ENCODE measurements at regions not wholly inside any gene's neighbourhood (a gene's known extent, or its start where the extent isn't known, plus 50 kb on each side); places are given as distances from the start of the nearest gene placed in this dataset.

DNA sequence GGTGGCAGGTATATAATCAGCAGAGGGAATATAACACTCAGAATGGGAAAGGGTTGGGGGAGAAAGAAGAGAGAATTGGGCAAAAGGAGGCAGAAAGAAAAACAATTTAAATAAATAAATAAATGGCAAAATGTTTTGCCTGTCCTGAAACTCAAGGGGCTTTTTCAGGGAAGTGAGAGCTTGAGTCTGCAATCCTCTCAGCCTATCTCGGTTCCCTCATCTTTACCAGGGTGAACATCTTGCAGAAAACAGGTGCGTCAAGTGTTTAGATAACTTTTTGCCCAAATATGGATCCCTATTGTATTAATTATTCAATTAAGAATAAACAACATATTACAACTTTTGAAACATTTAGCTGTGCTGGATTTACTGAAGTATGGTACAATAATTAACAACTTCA lies 343.0 kb upstream of the EDIL3 start:
- no peak overlapping the region for H3K4me3 ChIP-seq (ENCODE audit: extremely low read depth in 1 of 4, insufficient read depth in 2 of 4, low read depth in 3 of 4, low read length in 4 of 4)
- no peak overlapping the region for H2BK120ac ChIP-seq (replicated peaks; ENCODE audit: low read depth, low read length)
- no peak overlapping the region for H3K14ac ChIP-seq (ENCODE audit: insufficient read length)
- no peaks in the 10 kb centered on the region for H3K4me1 ChIP-seq (replicated peaks in 1 of 4; ENCODE audit: control insufficient read depth in 3 of 4, insufficient read depth in 4 of 4, low read length in 3 of 4)
- H2BK12ac ChIP-seq (ENCODE audit: low read depth, low read length) = no peak overlapping the region
- DNase-seq (ENCODE audit: low read depth in 1 of 2, low spot score in 2 of 2) = no peak
- no peak overlapping the region for H2BK5ac ChIP-seq (ENCODE audit: low read depth, low read length)
- no peak for FAIRE-seq
- TF ChIP-seq SRF (IDR thresholded peaks at IDR 0.05; ENCODE audit: low read depth, low read length) (no peak), POLR2A (IDR thresholded peaks at IDR 0.05; ENCODE audit: control extremely low read depth in 1 of 2, low read depth in 2 of 2, low read length in 2 of 2) (no peak), ASH2L (IDR thresholded peaks at IDR 0.05; ENCODE audit: low read length) (no peak), POLR2AphosphoS5 (IDR thresholded peaks at IDR 0.05; ENCODE audit: low read depth, low read length) (no peak), RAD21 (IDR thresholded peaks at IDR 0.05 in 1 of 2, conservative IDR thresholded peaks at IDR 0.05 in 1 of 2; ENCODE audit: low read depth in 2 of 2, low read length in 2 of 2) (no peak), KDM1A (IDR thresholded peaks at IDR 0.05; ENCODE audit: borderline replicate concordance, low read length) (no peak)
- H2AK5ac ChIP-seq (ENCODE audit: low read depth, low read length) = no peak overlapping the region
- no peaks in the 10 kb centered on the region for H3K79me1 ChIP-seq (ENCODE audit: low read depth, low read length)
- no peak overlapping the region for H3K4ac ChIP-seq (replicated peaks; ENCODE audit: insufficient read length, low read depth, low read length)
- no peak overlapping the region for H2BK15ac ChIP-seq (ENCODE audit: low read length)
- H3K4me2 ChIP-seq (ENCODE audit: insufficient read depth in 1 of 2, low read depth in 2 of 2, low read length in 2 of 2) = no peak overlapping the region
- ChIA-PET POLR2A (ENCODE audit: partially characterized antibody) (no interaction called here), CTCF (ENCODE audit: partially characterized antibody) (no interaction called here)
- no peak overlapping the region for H4K8ac ChIP-seq (ENCODE audit: extremely low read depth, insufficient read depth, low read length)
- H3K79me2 ChIP-seq (ENCODE audit: control insufficient read depth in 1 of 2, insufficient read depth in 2 of 2, low read length in 2 of 2) = no peaks in the 10 kb centered on the region
- no peak overlapping the region for H4K5ac ChIP-seq (ENCODE audit: insufficient read length, low read depth, low read length)
- H4K20me1 ChIP-seq (replicated peaks in 1 of 2; ENCODE audit: control insufficient read depth in 1 of 2, insufficient read depth in 2 of 2, low read length in 2 of 2) = no peaks in the 10 kb centered on the region
- no peak overlapping the region for H3K9ac ChIP-seq (replicated peaks in 1 of 4; ENCODE audit: extremely low read depth in 1 of 4, low read depth in 3 of 4, low read length in 3 of 4)
- no peak overlapping the region for H2BK20ac ChIP-seq (ENCODE audit: low read length)
- no peaks in the 10 kb centered on the region for H3K23me2 ChIP-seq (ENCODE audit: low read depth, low read length)
- H4K91ac ChIP-seq (replicated peaks; ENCODE audit: insufficient read length, low read length) = no peak overlapping the region
- H3K23ac ChIP-seq (ENCODE audit: insufficient read length) = no peak overlapping the region
- H3K27me3 ChIP-seq (replicated peaks in 1 of 4; ENCODE audit: control insufficient read depth in 3 of 4, extremely low read depth in 1 of 4, insufficient read depth in 3 of 4, low read length in 3 of 4) = no peaks in the 10 kb centered on the region
- no peak overlapping the region for H3K56ac ChIP-seq (replicated peaks; ENCODE audit: insufficient read length, low read depth, low read length)
- H2AFZ ChIP-seq (ENCODE audit: low read length) = no peak overlapping the region
- no peak overlapping the region for H3K18ac ChIP-seq (ENCODE audit: extremely low read depth, low read length)
- H3K36me3 ChIP-seq (ENCODE audit: control insufficient read depth in 2 of 4, insufficient read depth in 4 of 4, low read length in 3 of 4) = no peaks in the 10 kb centered on the region
- no peak overlapping the region for H3K27ac ChIP-seq (ENCODE audit: low read depth, low read length)
- H3K9me3 ChIP-seq (ENCODE audit: insufficient read depth in 2 of 2, low read depth in 1 of 2, low read length in 1 of 2) = no peaks in the 10 kb centered on the region
- 93% methylated on average over 2 of the region's 2 CpGs; no CpG with 5 or more reads in 1 of the 2 experiments for WGBS, 2 experiments (ENCODE audit: extremely low coverage in 1 of 2, insufficient coverage in 1 of 2, insufficient read length in 1 of 2, insufficient replicate concordance in 2 of 2, low coverage in 1 of 2, low lambda C conversion rate in 2 of 2, missing lambda C conversion rate in 1 of 2)

Data from H1 (cell line).